MCF 10A (cell line): ENCODE measurements at regions not wholly inside any gene's neighbourhood (a gene's known extent, or its start where the extent isn't known, plus 50 kb on each side); places are given as distances from the start of the nearest gene placed in this dataset.

Experiments
- BruUV-seq: library from RNA; stranded (reverse); fragments of 400-500 nt; replicated peaks from 2 replicates; lab custom pipeline; 2021; lab: Mats Ljungman, UMichigan
- CTCF ChIA-PET: fragments of 300-600 bp; sonication (Branson Sonifier 250); formaldehyde crosslinking; extraction: SDS; loops from one replicate; lab custom pipeline; 2021; ENCODE audit warnings: antibody characterized with exemption, inconsistent platforms; lab: Yijun Ruan, JAX
- POLR2A ChIA-PET: fragments of 300-600, 350-650 bp; sonication (Branson Sonifier 250); formaldehyde crosslinking; extraction: SDS; loops from one replicate; lab custom pipeline; 2020; ENCODE audit warnings: antibody characterized with exemption, inconsistent platforms; lab: Yijun Ruan, JAX
- DNase-seq: peaks from one replicate; pipeline ENCODE4 v3.0.0-alpha.2; 2018; ENCODE audit not compliant: unreplicated experiment
- H3K27ac Mint-ChIP-seq: one replicate; pipeline ENCODE4 v1.8.0; 2022; ENCODE audit warnings: mild to moderate bottlenecking, low read depth, mixed read lengths; ENCODE audit not compliant: unreplicated experiment
- H3K27me3 Mint-ChIP-seq: one replicate; pipeline ENCODE4 v1.8.0; 2022; ENCODE audit warnings: mixed read lengths; ENCODE audit not compliant: insufficient read depth, unreplicated experiment
- H3K36me3 Mint-ChIP-seq: one replicate; pipeline ENCODE4 v1.8.0; 2022; ENCODE audit warnings: mild to moderate bottlenecking, moderate library complexity, mixed read lengths; ENCODE audit not compliant: insufficient read depth, unreplicated experiment
- H3K4me1 Mint-ChIP-seq: one replicate; pipeline ENCODE4 v1.8.0; 2022; ENCODE audit warnings: mixed read lengths; ENCODE audit not compliant: insufficient read depth, unreplicated experiment
- H3K4me3 Mint-ChIP-seq: one replicate; pipeline ENCODE4 v1.8.0; 2022; ENCODE audit warnings: mild to moderate bottlenecking, moderate library complexity, mixed read lengths; ENCODE audit not compliant: unreplicated experiment
- H3K9me3 Mint-ChIP-seq: one replicate; pipeline ENCODE4 v1.8.0; 2022; ENCODE audit warnings: mixed read lengths; ENCODE audit not compliant: unreplicated experiment
- CTCF ChIP-seq: fragments of 200-600 bp; IDR thresholded peaks from one replicate; pipeline ENCODE4 v1.8.0; 2022; ENCODE audit warnings: antibody characterized with exemption, mild to moderate bottlenecking; ENCODE audit not compliant: unreplicated experiment
- intact Hi-C: fragments of 100-400 bp; cut with micrococcal nuclease; formaldehyde crosslinking; loops from 2 replicates; pipeline ENCODE4 v1.14.1; 2022

- Mint-ChIP-seq H3K27ac (no peak overlapping the region), H3K9me3 (peaks cover 7% of the 10 kb centered on the region), H3K36me3 (no peaks in the 10 kb centered on the region), H3K27me3 (no peaks in the 10 kb centered on the region), H3K4me1 (no peaks in the 10 kb centered on the region), H3K4me3 (no peak overlapping the region)
- DNase-seq: no peak
- TF ChIP-seq CTCF: no peak
- ChIA-PET POLR2A (interaction anchor here (0.5 kb wide), 1 partner anchor 149 kb away, joined by 3 read pairs; no protein-coding TSS in a partner anchor), CTCF (no interaction called here)
- no TSS peak for BruUV-seq
- intact Hi-C loops: no loop called here
Measured at GRCh38 chr16:63628812-63629211, 1493.1 kb downstream of the CDH11 start.

DNA sequence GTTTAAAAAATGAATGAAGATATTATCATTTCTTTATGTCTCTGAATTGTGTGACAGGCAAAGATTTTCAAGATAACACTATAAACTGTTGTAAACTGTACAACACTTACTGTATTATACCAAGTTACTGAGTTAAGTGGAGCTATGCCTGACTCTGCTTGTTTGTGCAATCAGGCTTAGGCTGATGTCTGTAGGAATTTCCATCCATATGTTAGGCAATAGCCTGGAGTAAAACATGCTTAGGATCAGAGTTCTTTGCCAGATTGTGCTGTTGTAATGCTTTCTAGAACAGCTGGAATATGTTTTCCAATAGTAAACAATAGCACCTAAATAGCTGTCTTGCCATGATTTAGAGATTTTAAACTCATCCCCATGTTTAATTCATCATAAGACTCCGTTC, 1496.7 kb downstream of the CDH11 start:
- intact Hi-C loops: no loop called here
- peaks cover 7% of the 10 kb centered on the region for H3K9me3 Mint-ChIP-seq
- no peak overlapping the region for H3K27ac Mint-ChIP-seq
- H3K4me1 Mint-ChIP-seq: no peaks in the 10 kb centered on the region
- peak; percentile 22 for DNase-seq
- H3K36me3 Mint-ChIP-seq: no peaks in the 10 kb centered on the region
- no peak overlapping the region for H3K4me3 Mint-ChIP-seq
- BruUV-seq: no TSS peak
- no peak for TF ChIP-seq CTCF
- CTCF ChIA-PET: interaction anchor here (0.6 kb wide), 1 partner anchor 1689 kb away, joined by 3 read pairs; no protein-coding TSS in a partner anchor
- POLR2A ChIA-PET: interaction anchor here (0.7 to 1.0 kb wide), 2 partner anchors 10 to 810 kb away, joined by 3 to 4 read pairs; no protein-coding TSS in a partner anchor
- no peaks in the 10 kb centered on the region for H3K27me3 Mint-ChIP-seq

- intact Hi-C loops: no loop called here
- H3K27ac Mint-ChIP-seq: no peak overlapping the region
- no peak for DNase-seq
- H3K9me3 Mint-ChIP-seq: peaks cover 7% of the 10 kb centered on the region
- POLR2A ChIA-PET: no interaction called here
- no peaks in the 10 kb centered on the region for H3K27me3 Mint-ChIP-seq
- H3K4me1 Mint-ChIP-seq: no peaks in the 10 kb centered on the region
- no peak for TF ChIP-seq CTCF
- no peaks in the 10 kb centered on the region for H3K36me3 Mint-ChIP-seq
- H3K4me3 Mint-ChIP-seq: no peak overlapping the region
- BruUV-seq: no TSS peak
- CTCF ChIA-PET: no interaction called here
Measured at GRCh38 chr16:63623551-63624039, 1498.3 kb downstream of the CDH11 start.

GRCh38 chr16:63618896-63619485, 1502.9 kb downstream of the CDH11 start:
- no TSS peak for BruUV-seq
- H3K4me1 Mint-ChIP-seq: peaks cover 6% of the 10 kb centered on the region
- H3K4me3 Mint-ChIP-seq: no peak overlapping the region
- POLR2A ChIA-PET: no interaction called here
- no peaks in the 10 kb centered on the region for H3K27me3 Mint-ChIP-seq
- TF ChIP-seq CTCF: no peak
- H3K36me3 Mint-ChIP-seq: no peaks in the 10 kb centered on the region
- CTCF ChIA-PET: interaction anchor here (0.6 to 0.9 kb wide), 2 partner anchors 90 to 101 kb away, joined by 3 read pairs; no protein-coding TSS in a partner anchor
- H3K27ac Mint-ChIP-seq: no peak overlapping the region
- no peak for DNase-seq
- H3K9me3 Mint-ChIP-seq: no peaks in the 10 kb centered on the region
- intact Hi-C loops: no loop called here
